Mesenchymal stem cell (in vitro differentiated cells and primary cell): ENCODE measurements at regions not wholly inside any gene's neighbourhood (a gene's known extent, or its start where the extent isn't known, plus 50 kb on each side); places are given as distances from the start of the nearest gene placed in this dataset.

Source experiments
- DNase-seq: peaks from one replicate; pipeline ENCODE4 v3.0.0-alpha.2; 2013
- H2AFZ ChIP-seq: one replicate; pipeline ENCODE4 v1.6.1; 2013; ENCODE audit warnings: low read depth, mild to moderate bottlenecking, control low read depth, inconsistent platforms, low read length, moderate library complexity
- H2AK5ac ChIP-seq: 2 replicates; pipeline ENCODE4 v1.6.1; 2013; ENCODE audit warnings: low read length, moderate library complexity, mild to moderate bottlenecking, inconsistent platforms; ENCODE audit not compliant: severe bottlenecking
- H2BK120ac ChIP-seq: one replicate; pipeline ENCODE4 v1.6.1; 2013; ENCODE audit warnings: low read depth, mild to moderate bottlenecking, inconsistent platforms, low read length, moderate library complexity
- H2BK12ac ChIP-seq, 2 experiments: one replicate each; pipeline ENCODE4 v1.6.1; 2013; ENCODE audit warnings: inconsistent platforms in 2 of 2, low read length in 2 of 2, mild to moderate bottlenecking in 2 of 2, moderate library complexity in 2 of 2, control low read depth in 1 of 2
- H2BK15ac ChIP-seq: one replicate; pipeline ENCODE4 v1.6.1; 2013; ENCODE audit warnings: mild to moderate bottlenecking, low read depth, inconsistent platforms; ENCODE audit not compliant: poor library complexity, severe bottlenecking
- H2BK5ac ChIP-seq: 2 replicates; pipeline ENCODE4 v1.6.1; 2013; ENCODE audit warnings: low read depth, mild to moderate bottlenecking, low read length, control low read depth, inconsistent platforms; ENCODE audit not compliant: poor library complexity, severe bottlenecking
- H3K14ac ChIP-seq, 2 experiments: one replicate each; pipeline ENCODE4 v1.6.1; 2013; ENCODE audit warnings: inconsistent platforms in 2 of 2, low read length in 2 of 2, control low read depth in 1 of 2, mild to moderate bottlenecking in 1 of 2, moderate library complexity in 1 of 2
- H3K18ac ChIP-seq, 2 experiments: one replicate each; pipeline ENCODE4 v1.6.1; 2013; ENCODE audit warnings: inconsistent platforms in 2 of 2, low read length in 2 of 2, control low read depth in 1 of 2, low read depth in 1 of 2, mild to moderate bottlenecking in 1 of 2
- H3K23ac ChIP-seq, 2 experiments: one replicate each; pipeline ENCODE4 v1.6.1; 2013; ENCODE audit warnings: inconsistent platforms in 2 of 2, low read length in 2 of 2, mild to moderate bottlenecking in 2 of 2, moderate library complexity in 2 of 2, control low read depth in 1 of 2
- H3K27ac ChIP-seq: 2 replicates; pipeline ENCODE4 v1.5.1; 2013; ENCODE audit warnings: mild to moderate bottlenecking, moderate library complexity, low read length, control low read depth, inconsistent platforms; ENCODE audit not compliant: poor library complexity, severe bottlenecking
- H3K27me3 ChIP-seq, 2 experiments: 2 replicates each; pipeline versions ENCODE4 v1.6.1 to v1.7.0; 2013; ENCODE audit warnings: low read length in 2 of 2, mild to moderate bottlenecking in 2 of 2, moderate library complexity in 2 of 2, control low read depth in 1 of 2, inconsistent platforms in 1 of 2; ENCODE audit not compliant: control insufficient read depth in 1 of 2, insufficient read depth in 1 of 2
- H3K36me3 ChIP-seq, 2 experiments: 2 replicates each; pipeline versions ENCODE4 v1.6.1 to v1.7.0; 2013; ENCODE audit warnings: low read length in 2 of 2, control low read depth in 1 of 2, inconsistent platforms in 1 of 2, low read depth in 1 of 2, mild to moderate bottlenecking in 1 of 2; ENCODE audit not compliant: insufficient read depth in 2 of 2, control insufficient read depth in 1 of 2
- H3K4ac ChIP-seq, 2 experiments: one replicate each; pipeline ENCODE4 v1.6.1; 2013; ENCODE audit warnings: inconsistent platforms in 2 of 2, low read length in 2 of 2, mild to moderate bottlenecking in 2 of 2, moderate library complexity in 2 of 2, control low read depth in 1 of 2, low read depth in 1 of 2
- H3K4me1 ChIP-seq: 2 replicates; pipeline ENCODE4 v1.6.1; 2013; ENCODE audit warnings: low read depth, low read length, control low read depth; ENCODE audit not compliant: control insufficient read depth, insufficient read depth
- H3K4me2 ChIP-seq: 2 replicates; pipeline ENCODE4 v1.6.1; 2013; ENCODE audit warnings: low read length, mild to moderate bottlenecking, inconsistent platforms; ENCODE audit not compliant: poor library complexity, severe bottlenecking
- H3K4me3 ChIP-seq, 2 experiments: 2 replicates each; pipeline versions ENCODE4 v1.5.1 to v1.7.0; 2013; ENCODE audit warnings: low read length in 2 of 2, mild to moderate bottlenecking in 2 of 2, control low read depth in 1 of 2, low read depth in 1 of 2; ENCODE audit not compliant: insufficient read depth in 1 of 2
- H3K79me1 ChIP-seq: replicated peaks from 2 replicates; pipeline ENCODE4 v1.6.1; 2013; ENCODE audit warnings: mild to moderate bottlenecking, control low read depth, low read length, inconsistent platforms; ENCODE audit not compliant: poor library complexity, severe bottlenecking
- H3K9ac ChIP-seq: 2 replicates; pipeline ENCODE4 v1.7.0; 2013; ENCODE audit warnings: mild to moderate bottlenecking, low read length, moderate library complexity
- H3K9me3 ChIP-seq: 2 replicates; pipeline ENCODE4 v1.7.0; 2013; ENCODE audit warnings: mild to moderate bottlenecking, low read length; ENCODE audit not compliant: control insufficient read depth
- H4K8ac ChIP-seq: one replicate; pipeline ENCODE4 v1.6.1; 2013; ENCODE audit warnings: inconsistent platforms, mild to moderate bottlenecking, low read length, moderate library complexity
- H4K91ac ChIP-seq: one replicate; pipeline ENCODE4 v1.6.1; 2013; ENCODE audit warnings: mild to moderate bottlenecking, low read length, inconsistent platforms
- WGBS: methylation state at CpG from one replicate; pipeline ENCODE4 v1.1.7; 2013; ENCODE audit warnings: mixed read lengths; 5-methylcytosine and 5-hydroxymethylcytosine counted together

GRCh38 chrX:16466640-16467432 is 183.1 kb upstream of the S100G start:
- no peak overlapping the region for H2BK15ac ChIP-seq
- DNase-seq: peak; percentile 13
- no peak overlapping the region for H3K4me2 ChIP-seq
- H2BK120ac ChIP-seq: no peak overlapping the region
- no peak overlapping the region for H2AK5ac ChIP-seq
- H3K4me1 ChIP-seq: no peaks in the 10 kb centered on the region
- H3K4ac ChIP-seq: no peak overlapping the region
- H3K14ac ChIP-seq: no peak overlapping the region
- H3K27ac ChIP-seq: no peak overlapping the region
- no peak overlapping the region for H4K8ac ChIP-seq
- H3K18ac ChIP-seq: no peak overlapping the region
- H2BK5ac ChIP-seq: no peak overlapping the region
- H3K36me3 ChIP-seq: no peaks in the 10 kb centered on the region
- H2AFZ ChIP-seq: no peak overlapping the region
- no peak overlapping the region for H4K91ac ChIP-seq
- no peaks in the 10 kb centered on the region for H3K79me1 ChIP-seq
- no peak overlapping the region for H3K4me3 ChIP-seq
- 72% methylated on average over 4 of the region's 7 CpGs for WGBS
- peaks cover 0 to 10% of the 10 kb centered on the region in 2 experiments for H3K27me3 ChIP-seq
- no peaks in the 10 kb centered on the region for H3K9me3 ChIP-seq
- H3K9ac ChIP-seq: no peak overlapping the region
- no peak overlapping the region for H3K23ac ChIP-seq
- H2BK12ac ChIP-seq: no peak overlapping the region

GRCh38 chrX:16469870-16470269 is 180.1 kb upstream of the S100G start:
- Histone ChIP-seq H3K14ac (no peak overlapping the region), H3K27ac (no peak overlapping the region), H4K8ac (no peak overlapping the region), H3K9me3 (no peaks in the 10 kb centered on the region), H3K36me3 (no peaks in the 10 kb centered on the region), H3K4me2 (no peak overlapping the region), H2BK5ac (no peak overlapping the region), H2BK12ac (no peak overlapping the region), H3K18ac (no peak overlapping the region), H3K4ac (no peak overlapping the region), H3K4me1 (no peaks in the 10 kb centered on the region), H2BK15ac (no peak overlapping the region), H3K23ac (no peak overlapping the region), H2BK120ac (no peak overlapping the region), H3K4me3 (no peak overlapping the region), H2AK5ac (no peak overlapping the region), H3K79me1 (no peaks in the 10 kb centered on the region), H3K9ac (no peak overlapping the region), H4K91ac (no peak overlapping the region), H3K27me3 (peaks cover 0 to 14% of the 10 kb centered on the region in 2 experiments), H2AFZ (no peak overlapping the region)
- 91% methylated on average over 3 of the region's 5 CpGs for WGBS
- no peak for DNase-seq

GRCh38 chrX:16472345-16472744 is 177.6 kb upstream of the S100G start:
- H3K36me3 ChIP-seq: no peaks in the 10 kb centered on the region
- no peak overlapping the region for H4K91ac ChIP-seq
- H2BK5ac ChIP-seq: no peak overlapping the region
- H3K27me3 ChIP-seq: peaks cover 0 to 14% of the 10 kb centered on the region in 2 experiments
- H2AFZ ChIP-seq: no peak overlapping the region
- no peak overlapping the region for H3K4ac ChIP-seq
- H3K23ac ChIP-seq: no peak overlapping the region
- no peaks in the 10 kb centered on the region for H3K4me1 ChIP-seq
- H2BK15ac ChIP-seq: no peak overlapping the region
- no peak overlapping the region for H3K4me3 ChIP-seq
- no peak overlapping the region for H3K9ac ChIP-seq
- no peaks in the 10 kb centered on the region for H3K79me1 ChIP-seq
- no peak overlapping the region for H2BK120ac ChIP-seq
- H2BK12ac ChIP-seq: no peak overlapping the region
- no peaks in the 10 kb centered on the region for H3K9me3 ChIP-seq
- WGBS: no CpG with 5 or more reads among the region's 1 CpG
- no peak overlapping the region for H3K14ac ChIP-seq
- H4K8ac ChIP-seq: no peak overlapping the region
- no peak overlapping the region for H3K27ac ChIP-seq
- H2AK5ac ChIP-seq: no peak overlapping the region
- DNase-seq: no peak
- no peak overlapping the region for H3K18ac ChIP-seq
- H3K4me2 ChIP-seq: no peak overlapping the region

- Histone ChIP-seq H3K23ac (no peak overlapping the region), H3K14ac (no peak overlapping the region), H3K4ac (no peak overlapping the region), H2BK120ac (no peak overlapping the region), H4K91ac (no peak overlapping the region), H3K27me3 (peaks cover 0 to 5% of the 10 kb centered on the region in 2 experiments), H3K9me3 (no peaks in the 10 kb centered on the region), H2AK5ac (no peak overlapping the region), H2BK15ac (no peak overlapping the region), H3K36me3 (no peaks in the 10 kb centered on the region), H3K27ac (no peak overlapping the region), H2BK5ac (no peak overlapping the region), H3K9ac (no peak overlapping the region), H3K4me2 (no peak overlapping the region), H3K4me3 (no peak overlapping the region), H3K18ac (no peak overlapping the region), H2BK12ac (no peak overlapping the region), H3K79me1 (no peaks in the 10 kb centered on the region), H4K8ac (no peak overlapping the region), H2AFZ (no peak overlapping the region), H3K4me1 (no peaks in the 10 kb centered on the region)
- 93% methylated on average over 4 of the region's 4 CpGs for WGBS
- no peak for DNase-seq
These were observed 175.4 kb upstream of the S100G start for GRCh38 chrX:16474511-16474910.
